GM13977 (cell line): ENCODE measurements at regions not wholly inside any gene's neighbourhood (a gene's known extent, or its start where the extent isn't known, plus 50 kb on each side); places are given as distances from the start of the nearest gene placed in this dataset.
A peak's percentile ranks its signal among the peaks of the same experiment; 100 is the strongest.
"Not testable (repeated sequence)": the region's sequence is repeated elsewhere in the genome, so short reads cannot be mapped to it uniquely, and the experiment has no call there.

Experiments used
- DNase-seq: peaks from one replicate; pipeline ENCODE4 v3.0.0; 2012; ENCODE audit warnings: low spot score
- in situ Hi-C: fragments of 300-500 bp; cut with MboI; formaldehyde crosslinking; loops from one replicate; pipeline ENCODE4 v1.12.0; 2022; ENCODE audit warnings: low sequenced_read_pairs, low pct_unique_long_range_greater_than_20kb, mixed read lengths, inconsistent platforms; ENCODE audit not compliant: unreplicated experiment
- TF ChIP-seq, protein P1 (sequence below): IDR thresholded peaks from 2 replicates; pipeline ENCODE4 v1.5.1; 2012; ENCODE audit warnings: mild to moderate bottlenecking, control low read depth; ENCODE audit not compliant: insufficient read depth; ENCODE audit errors: extremely low read depth, missing control alignments

DNA sequence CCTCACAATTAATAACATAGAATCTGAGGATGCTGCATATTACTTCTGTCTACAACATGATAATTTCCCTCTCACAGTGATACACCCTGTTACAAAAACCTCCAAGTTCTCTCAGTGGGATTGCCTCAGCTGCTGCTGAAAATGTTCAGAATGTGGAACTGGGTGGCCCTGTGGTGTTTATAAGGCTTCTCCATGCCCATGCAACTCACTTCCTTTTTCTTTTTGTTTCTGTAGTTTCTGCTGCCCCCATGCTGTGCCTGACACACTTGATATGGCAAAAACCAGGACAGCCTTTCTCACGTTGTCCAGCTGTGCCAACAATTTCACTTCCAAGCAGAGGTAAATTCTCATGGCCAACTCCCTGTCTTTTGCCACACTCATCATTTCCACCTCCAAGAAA is 206.2 kb downstream of the RPIA start:
- TF ChIP-seq, protein P1, sequence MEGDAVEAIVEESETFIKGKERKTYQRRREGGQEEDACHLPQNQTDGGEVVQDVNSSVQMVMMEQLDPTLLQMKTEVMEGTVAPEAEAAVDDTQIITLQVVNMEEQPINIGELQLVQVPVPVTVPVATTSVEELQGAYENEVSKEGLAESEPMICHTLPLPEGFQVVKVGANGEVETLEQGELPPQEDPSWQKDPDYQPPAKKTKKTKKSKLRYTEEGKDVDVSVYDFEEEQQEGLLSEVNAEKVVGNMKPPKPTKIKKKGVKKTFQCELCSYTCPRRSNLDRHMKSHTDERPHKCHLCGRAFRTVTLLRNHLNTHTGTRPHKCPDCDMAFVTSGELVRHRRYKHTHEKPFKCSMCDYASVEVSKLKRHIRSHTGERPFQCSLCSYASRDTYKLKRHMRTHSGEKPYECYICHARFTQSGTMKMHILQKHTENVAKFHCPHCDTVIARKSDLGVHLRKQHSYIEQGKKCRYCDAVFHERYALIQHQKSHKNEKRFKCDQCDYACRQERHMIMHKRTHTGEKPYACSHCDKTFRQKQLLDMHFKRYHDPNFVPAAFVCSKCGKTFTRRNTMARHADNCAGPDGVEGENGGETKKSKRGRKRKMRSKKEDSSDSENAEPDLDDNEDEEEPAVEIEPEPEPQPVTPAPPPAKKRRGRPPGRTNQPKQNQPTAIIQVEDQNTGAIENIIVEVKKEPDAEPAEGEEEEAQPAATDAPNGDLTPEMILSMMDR: no peak

DNA sequence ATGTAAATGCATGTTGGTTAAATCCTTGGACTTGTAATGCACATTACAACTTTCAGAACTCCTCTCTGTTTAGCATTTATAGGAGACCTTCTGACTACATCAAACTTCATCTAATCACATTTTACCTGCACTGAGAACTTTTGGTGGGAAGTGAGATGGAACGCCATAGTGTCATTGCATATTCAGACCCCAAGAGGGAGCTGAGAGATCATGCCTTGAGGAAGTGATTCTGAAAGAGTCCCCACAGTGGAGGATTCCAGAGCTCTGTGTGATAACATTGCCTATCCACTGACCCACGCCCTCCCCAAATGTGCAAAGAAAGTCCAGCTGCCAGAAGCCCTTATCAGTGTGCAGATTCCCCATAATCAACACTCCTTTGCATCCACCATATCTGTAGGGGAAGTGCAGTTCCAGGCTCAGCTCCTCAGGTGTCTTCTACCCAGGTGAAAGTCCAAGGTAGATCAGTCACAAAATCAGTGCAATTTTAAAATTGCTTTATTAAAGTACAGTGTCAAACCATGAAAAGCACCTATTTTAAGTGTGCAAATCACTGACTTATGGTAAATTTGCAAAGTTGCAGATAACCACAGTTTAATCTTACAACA is 212.4 kb downstream of the RPIA start:
- TF ChIP-seq, protein P1: peak; percentile 30
- in situ Hi-C loops: no loop called here
- no peak for DNase-seq

More for the DNA sequence above, 206.2 kb downstream of the RPIA start:
- in situ Hi-C loops: no loop called here
- no peak for DNase-seq

DNA sequence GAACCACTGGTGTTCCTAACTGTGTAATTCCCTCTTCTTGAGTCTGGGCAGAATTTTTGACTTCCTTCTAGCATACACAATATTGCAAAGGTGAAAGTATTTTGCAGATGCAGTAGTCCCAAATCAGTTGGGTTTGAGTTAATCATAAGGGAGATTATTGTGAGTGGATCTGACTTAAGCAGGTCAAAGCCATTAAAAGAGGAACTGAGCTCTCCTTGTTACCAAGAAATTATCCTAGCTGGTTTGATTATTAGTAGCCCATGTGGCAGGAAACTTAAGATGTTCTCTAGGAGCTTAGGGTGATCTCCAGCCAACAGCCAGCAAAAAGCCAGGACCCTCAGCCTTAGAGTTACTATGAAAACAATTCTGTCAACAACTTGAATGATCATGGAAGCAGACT is 221.8 kb downstream of the RPIA start:
- in situ Hi-C loops: no loop called here
- DNase-seq: no peak
- TF ChIP-seq, protein P1: no peak

DNA sequence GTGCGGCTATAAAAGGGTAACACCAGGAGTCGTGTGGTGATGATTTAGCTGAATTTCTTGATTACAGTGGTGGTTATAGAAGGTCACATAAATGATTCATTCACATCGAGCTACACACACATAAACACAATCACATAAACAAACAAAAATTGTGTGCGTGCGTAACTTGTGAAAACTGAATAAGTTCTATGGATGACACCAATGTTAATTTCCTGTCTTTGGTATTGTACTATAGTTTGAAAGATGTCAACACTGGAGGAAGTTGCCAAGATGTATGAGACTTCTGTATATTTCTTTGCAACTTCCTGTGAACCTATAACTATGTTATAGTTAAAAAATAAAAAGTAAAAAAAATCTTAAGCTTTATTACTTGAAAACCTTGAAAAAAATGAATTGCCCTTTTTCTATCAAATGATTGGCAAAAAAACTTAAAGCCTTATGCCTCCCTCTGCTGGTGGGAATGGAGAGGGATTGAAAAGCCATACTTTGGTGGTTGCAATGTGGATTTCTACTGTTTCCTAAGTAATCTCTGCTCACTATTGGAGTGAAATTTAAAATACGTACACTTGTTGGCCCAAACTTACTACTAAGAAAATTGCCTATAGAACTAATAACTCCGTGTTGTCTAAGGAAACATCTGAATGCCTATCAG is 227.7 kb downstream of the RPIA start:
- in situ Hi-C loops: no loop called here
- TF ChIP-seq, protein P1: no peak
- DNase-seq: no peak

GRCh38 chr2:88920399-88920798 is 228.9 kb downstream of the RPIA start:
- in situ Hi-C loops: not testable (repeated sequence)

GRCh38 chr2:88924533-88924932 is 233.1 kb downstream of the RPIA start:
- TF ChIP-seq, protein P1: no peak
- DNase-seq: no peak
- in situ Hi-C loops: no loop called here

More at GRCh38 chr2:88920399-88920798, 228.9 kb downstream of the RPIA start:
- DNase-seq: not testable (repeated sequence)

- TF ChIP-seq, protein P1: no peak
- no peak for DNase-seq
- in situ Hi-C loops: no loop called here
These were observed 234.4 kb downstream of the RPIA start for GRCh38 chr2:88925770-88926462.
